Muscle layer of colon (tissue), 2 donors: ENCODE measurements at regions not wholly inside any gene's neighbourhood (a gene's known extent, or its start where the extent isn't known, plus 50 kb on each side); places are given as distances from the start of the nearest gene placed in this dataset.

Experiments
- H3K27ac ChIP-seq: one replicate; pipeline ENCODE4 v1.7.0; 2013; ENCODE audit warnings: low read depth, mild to moderate bottlenecking, low read length, moderate library complexity
- H3K27me3 ChIP-seq, 2 donors: one replicate each; pipeline ENCODE4 v1.7.0; 2013; ENCODE audit warnings: low read length in 2 of 2, mild to moderate bottlenecking in 2 of 2; ENCODE audit not compliant: insufficient read depth in 2 of 2, control insufficient read depth in 1 of 2
- H3K36me3 ChIP-seq: one replicate; pipeline ENCODE4 v1.7.0; 2013; ENCODE audit warnings: mild to moderate bottlenecking, low read length; ENCODE audit not compliant: insufficient read depth
- H3K4me1 ChIP-seq: one replicate; pipeline ENCODE4 v1.7.0; 2013; ENCODE audit warnings: mild to moderate bottlenecking, low read length; ENCODE audit not compliant: insufficient read depth
- H3K4me3 ChIP-seq, 2 donors: one replicate each; pipeline ENCODE4 v1.7.0; 2013; ENCODE audit warnings: low read length in 2 of 2, low read depth in 1 of 2, mild to moderate bottlenecking in 1 of 2, moderate library complexity in 1 of 2
- H3K9ac ChIP-seq: one replicate; pipeline ENCODE4 v1.7.0; 2013; ENCODE audit warnings: low read length
- H3K9me3 ChIP-seq: one replicate; pipeline ENCODE4 v1.7.0; 2013; ENCODE audit warnings: mild to moderate bottlenecking, low read length
- donor health status: abdominal sarcoma.
- donor health status: Adenocarcinoma of cecum.

DNA sequence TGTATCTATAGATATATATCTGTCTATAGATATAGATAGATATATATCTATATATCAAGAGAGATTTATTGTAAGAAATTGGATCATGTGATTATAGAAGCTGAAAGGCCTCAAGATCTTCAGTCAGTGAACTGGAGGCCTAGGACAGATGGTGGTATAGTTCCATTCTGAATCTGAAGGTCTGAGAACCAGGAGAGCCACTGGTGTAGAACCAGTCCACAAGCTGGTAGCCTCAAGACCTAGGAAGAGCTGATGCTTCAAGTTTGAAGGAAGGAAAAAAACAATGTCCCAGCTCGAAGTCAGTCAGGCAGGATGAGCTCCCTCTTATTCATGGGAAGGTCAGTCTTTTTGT, 213.2 kb upstream of the JUN start:
- no peaks in the 10 kb centered on the region for H3K9me3 ChIP-seq
- no peaks in the 10 kb centered on the region for H3K4me1 ChIP-seq
- H3K27ac ChIP-seq = no peak overlapping the region
- no peak overlapping the region for H3K9ac ChIP-seq
- H3K4me3 ChIP-seq = no peak overlapping the region
- no peaks in the 10 kb centered on the region for H3K36me3 ChIP-seq
- H3K27me3 ChIP-seq = no peaks in the 10 kb centered on the region

- Histone ChIP-seq H3K36me3 (no peaks in the 10 kb centered on the region), H3K27me3 (no peaks in the 10 kb centered on the region), H3K4me3 (no peak overlapping the region), H3K9ac (no peak overlapping the region), H3K9me3 (no peaks in the 10 kb centered on the region), H3K27ac (no peak overlapping the region), H3K4me1 (no peaks in the 10 kb centered on the region)
Observed at GRCh38 chr1:58997637-58998036, 213.8 kb upstream of the JUN start.

- no peak overlapping the region for H3K4me3 ChIP-seq
- no peaks in the 10 kb centered on the region for H3K27me3 ChIP-seq
- no peaks in the 10 kb centered on the region for H3K9me3 ChIP-seq
- no peak overlapping the region for H3K27ac ChIP-seq
- no peak overlapping the region for H3K9ac ChIP-seq
- no peaks in the 10 kb centered on the region for H3K36me3 ChIP-seq
- no peaks in the 10 kb centered on the region for H3K4me1 ChIP-seq
Observed at GRCh38 chr1:58999676-59000075, 215.8 kb upstream of the JUN start.

GRCh38 chr1:59004755-59005154, 220.9 kb upstream of the JUN start:
- H3K36me3 ChIP-seq = no peaks in the 10 kb centered on the region
- H3K9ac ChIP-seq = no peak overlapping the region
- no peaks in the 10 kb centered on the region for H3K9me3 ChIP-seq
- H3K4me1 ChIP-seq = peaks cover 17% of the 10 kb centered on the region
- H3K27ac ChIP-seq = no peak overlapping the region
- no peak overlapping the region for H3K4me3 ChIP-seq
- H3K27me3 ChIP-seq = no peaks in the 10 kb centered on the region

DNA sequence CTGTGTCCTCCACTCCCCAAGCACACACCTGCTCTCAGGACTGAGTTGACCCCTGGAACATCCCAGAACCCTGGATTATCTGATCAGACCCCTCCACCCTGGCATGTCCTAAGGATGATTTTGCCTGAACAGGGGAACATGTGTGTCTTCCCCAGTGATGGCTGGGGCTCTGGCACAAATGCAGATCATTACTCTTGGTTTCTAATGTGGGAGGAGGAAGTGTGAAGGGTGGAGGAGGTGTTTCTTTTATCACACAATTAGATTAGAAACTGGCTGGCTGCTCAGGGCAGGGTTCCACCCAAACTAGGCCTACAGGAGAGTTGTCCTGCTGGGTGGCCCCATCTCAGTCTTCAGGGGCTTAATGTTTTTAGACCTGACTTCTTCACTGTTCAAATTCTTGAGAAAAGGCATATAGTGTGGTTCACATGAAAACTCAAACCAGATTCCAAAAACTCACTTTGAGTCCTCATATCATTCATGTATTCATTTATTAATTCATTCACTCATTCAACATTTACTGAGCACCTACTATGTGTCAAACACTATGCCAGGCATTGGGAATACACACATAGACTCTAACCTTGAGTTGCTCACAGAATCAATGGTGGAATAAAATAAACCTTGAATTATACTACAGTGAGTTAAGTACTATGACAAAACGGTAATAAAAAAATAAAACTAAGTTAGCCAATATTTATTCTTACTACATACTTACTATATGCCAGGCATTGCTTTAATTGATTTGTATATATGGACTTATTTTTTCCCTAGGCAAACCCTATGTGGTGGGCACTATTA, 221.8 kb upstream of the JUN start:
- no peak overlapping the region for H3K27ac ChIP-seq
- H3K36me3 ChIP-seq = no peaks in the 10 kb centered on the region
- H3K4me3 ChIP-seq = no peak overlapping the region
- peaks cover 17% of the 10 kb centered on the region for H3K4me1 ChIP-seq
- H3K9me3 ChIP-seq = no peaks in the 10 kb centered on the region
- no peaks in the 10 kb centered on the region for H3K27me3 ChIP-seq
- no peak overlapping the region for H3K9ac ChIP-seq

GRCh38 chr1:59006289-59006658, 222.4 kb upstream of the JUN start:
- Histone ChIP-seq H3K36me3 (no peaks in the 10 kb centered on the region), H3K4me1 (peaks cover 17% of the 10 kb centered on the region), H3K9me3 (no peaks in the 10 kb centered on the region), H3K27ac (no peak overlapping the region), H3K4me3 (no peak overlapping the region), H3K27me3 (no peaks in the 10 kb centered on the region), H3K9ac (no peak overlapping the region)

DNA sequence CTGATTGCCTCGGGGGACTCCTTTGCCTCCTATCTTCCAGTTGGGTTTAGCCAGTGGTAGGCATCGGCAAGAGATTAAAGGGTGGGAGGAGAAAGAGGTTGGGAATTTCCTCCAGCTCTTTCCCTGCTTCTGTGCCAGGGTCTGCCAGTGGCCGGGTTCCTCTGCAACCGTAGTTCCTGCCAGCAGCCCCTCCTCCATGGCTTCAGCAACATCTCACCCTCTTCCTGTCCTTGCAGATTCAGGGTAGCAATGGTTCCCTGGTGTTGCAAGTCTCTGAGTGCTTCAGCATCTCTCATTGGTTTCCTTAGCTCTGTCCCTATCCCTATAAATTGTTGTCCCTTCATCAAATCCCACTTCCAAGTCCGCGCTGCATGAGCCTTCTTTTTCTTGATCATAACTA, 223.1 kb upstream of the JUN start:
- no peak overlapping the region for H3K4me3 ChIP-seq
- H3K9me3 ChIP-seq = no peaks in the 10 kb centered on the region
- peaks cover 17% of the 10 kb centered on the region for H3K4me1 ChIP-seq
- no peak overlapping the region for H3K9ac ChIP-seq
- no peaks in the 10 kb centered on the region for H3K36me3 ChIP-seq
- H3K27me3 ChIP-seq = no peaks in the 10 kb centered on the region
- no peak overlapping the region for H3K27ac ChIP-seq

DNA sequence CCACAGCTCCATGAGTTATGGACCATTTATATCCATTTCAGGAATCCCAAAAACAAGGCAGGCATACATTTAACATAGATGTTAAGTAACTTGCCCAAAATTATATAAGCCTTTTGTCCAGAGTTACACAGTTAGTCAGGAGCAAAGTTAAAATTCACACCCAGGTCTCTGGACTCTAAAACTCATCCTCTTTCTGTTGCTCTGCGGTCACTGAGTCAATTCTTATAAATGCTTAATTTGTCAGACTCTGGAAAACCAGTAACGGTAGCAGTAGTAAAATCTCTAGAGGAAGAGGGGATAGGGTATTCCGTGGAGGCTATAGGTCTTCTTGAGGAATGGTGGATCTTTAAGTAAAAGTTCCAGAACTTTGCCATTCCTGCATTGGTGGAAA, 223.6 kb upstream of the JUN start:
- Histone ChIP-seq H3K27ac (no peak overlapping the region), H3K9ac (no peak overlapping the region), H3K9me3 (no peaks in the 10 kb centered on the region), H3K4me3 (no peak overlapping the region), H3K27me3 (no peaks in the 10 kb centered on the region), H3K36me3 (no peaks in the 10 kb centered on the region), H3K4me1 (peaks cover 22% of the 10 kb centered on the region)

GRCh38 chr1:59007820-59008598, 224.2 kb upstream of the JUN start:
- H3K9me3 ChIP-seq = no peaks in the 10 kb centered on the region
- H3K36me3 ChIP-seq = no peaks in the 10 kb centered on the region
- H3K9ac ChIP-seq = no peak overlapping the region
- H3K4me1 ChIP-seq = peaks cover 27% of the 10 kb centered on the region
- H3K4me3 ChIP-seq = no peak overlapping the region
- H3K27me3 ChIP-seq = no peaks in the 10 kb centered on the region
- no peak overlapping the region for H3K27ac ChIP-seq

GRCh38 chr1:59008599-59009347, 224.9 kb upstream of the JUN start:
- Histone ChIP-seq H3K27ac (no peak overlapping the region), H3K4me1 (peaks cover 35% of the 10 kb centered on the region), H3K27me3 (no peaks in the 10 kb centered on the region), H3K4me3 (no peak overlapping the region), H3K9ac (no peak overlapping the region), H3K36me3 (no peaks in the 10 kb centered on the region), H3K9me3 (no peaks in the 10 kb centered on the region)

- H3K27ac ChIP-seq = no peak overlapping the region
Observed at GRCh38 chr1:59011663-59012062, 227.8 kb upstream of the JUN start.

More at GRCh38 chr1:59011663-59012062, 227.8 kb upstream of the JUN start:
- peaks cover 59% of the 10 kb centered on the region for H3K4me1 ChIP-seq
- H3K9me3 ChIP-seq = no peaks in the 10 kb centered on the region
- H3K9ac ChIP-seq = no peak overlapping the region
- no peaks in the 10 kb centered on the region for H3K36me3 ChIP-seq
- H3K4me3 ChIP-seq = no peak overlapping the region
- H3K27me3 ChIP-seq = no peaks in the 10 kb centered on the region
